ENCODE measurements at regions not wholly inside any gene's neighbourhood (a gene's known extent, or its start where the extent isn't known, plus 50 kb on each side); places are given as distances from the start of the nearest gene placed in this dataset.

- TF ChIP-seq, protein P1, sequence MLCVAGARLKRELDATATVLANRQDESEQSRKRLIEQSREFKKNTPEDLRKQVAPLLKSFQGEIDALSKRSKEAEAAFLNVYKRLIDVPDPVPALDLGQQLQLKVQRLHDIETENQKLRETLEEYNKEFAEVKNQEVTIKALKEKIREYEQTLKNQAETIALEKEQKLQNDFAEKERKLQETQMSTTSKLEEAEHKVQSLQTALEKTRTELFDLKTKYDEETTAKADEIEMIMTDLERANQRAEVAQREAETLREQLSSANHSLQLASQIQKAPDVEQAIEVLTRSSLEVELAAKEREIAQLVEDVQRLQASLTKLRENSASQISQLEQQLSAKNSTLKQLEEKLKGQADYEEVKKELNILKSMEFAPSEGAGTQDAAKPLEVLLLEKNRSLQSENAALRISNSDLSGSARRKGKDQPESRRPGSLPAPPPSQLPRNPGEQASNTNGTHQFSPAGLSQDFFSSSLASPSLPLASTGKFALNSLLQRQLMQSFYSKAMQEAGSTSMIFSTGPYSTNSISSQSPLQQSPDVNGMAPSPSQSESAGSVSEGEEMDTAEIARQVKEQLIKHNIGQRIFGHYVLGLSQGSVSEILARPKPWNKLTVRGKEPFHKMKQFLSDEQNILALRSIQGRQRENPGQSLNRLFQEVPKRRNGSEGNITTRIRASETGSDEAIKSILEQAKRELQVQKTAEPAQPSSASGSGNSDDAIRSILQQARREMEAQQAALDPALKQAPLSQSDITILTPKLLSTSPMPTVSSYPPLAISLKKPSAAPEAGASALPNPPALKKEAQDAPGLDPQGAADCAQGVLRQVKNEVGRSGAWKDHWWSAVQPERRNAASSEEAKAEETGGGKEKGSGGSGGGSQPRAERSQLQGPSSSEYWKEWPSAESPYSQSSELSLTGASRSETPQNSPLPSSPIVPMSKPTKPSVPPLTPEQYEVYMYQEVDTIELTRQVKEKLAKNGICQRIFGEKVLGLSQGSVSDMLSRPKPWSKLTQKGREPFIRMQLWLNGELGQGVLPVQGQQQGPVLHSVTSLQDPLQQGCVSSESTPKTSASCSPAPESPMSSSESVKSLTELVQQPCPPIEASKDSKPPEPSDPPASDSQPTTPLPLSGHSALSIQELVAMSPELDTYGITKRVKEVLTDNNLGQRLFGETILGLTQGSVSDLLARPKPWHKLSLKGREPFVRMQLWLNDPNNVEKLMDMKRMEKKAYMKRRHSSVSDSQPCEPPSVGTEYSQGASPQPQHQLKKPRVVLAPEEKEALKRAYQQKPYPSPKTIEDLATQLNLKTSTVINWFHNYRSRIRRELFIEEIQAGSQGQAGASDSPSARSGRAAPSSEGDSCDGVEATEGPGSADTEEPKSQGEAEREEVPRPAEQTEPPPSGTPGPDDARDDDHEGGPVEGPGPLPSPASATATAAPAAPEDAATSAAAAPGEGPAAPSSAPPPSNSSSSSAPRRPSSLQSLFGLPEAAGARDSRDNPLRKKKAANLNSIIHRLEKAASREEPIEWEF (IDR thresholded peaks at IDR 0.05; ENCODE audit: insufficient replicate concordance, low read depth, low read length) = no peak
- no peak for TF ChIP-seq POLR2AphosphoS2 (IDR thresholded peaks at IDR 0.05; ENCODE audit: low read depth, low read length)
- TF ChIP-seq NBN (IDR thresholded peaks at IDR 0.05) = no peak
- TF ChIP-seq PAX5 (IDR thresholded peaks at IDR 0.05; ENCODE audit: borderline replicate concordance, low read depth, low read length) = no peak
- TF ChIP-seq SUPT20H (IDR thresholded peaks at IDR 0.05; ENCODE audit: borderline replicate concordance, control insufficient read depth, low read depth, low read length) = no peak
These were observed 135.9 kb upstream of the NTF3 start (continued) for GRCh38 chr12:5295996-5296395.

DNA sequence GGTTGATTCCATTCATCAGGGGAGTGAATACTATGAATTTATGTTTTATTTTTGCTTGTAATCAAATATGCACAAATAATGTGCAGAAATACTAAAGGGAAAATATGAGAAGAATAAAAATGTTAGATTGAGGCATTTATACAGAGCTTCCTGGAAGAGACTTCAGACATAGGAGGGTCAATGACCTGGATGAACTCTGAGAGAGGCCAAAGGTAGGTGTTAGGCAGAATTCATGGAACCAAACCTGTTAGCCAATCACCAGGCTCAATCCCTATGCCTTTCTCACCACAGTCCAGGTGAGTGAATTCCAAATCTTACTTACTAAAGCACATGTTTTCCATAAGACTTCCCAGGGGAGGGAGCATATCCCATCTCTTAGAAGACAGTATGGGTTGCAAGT is 130.4 kb upstream of the NTF3 start:
- DNase-seq (ENCODE audit: low read depth, low spot score) (no peak), FAIRE-seq (no peak), ATAC-seq (no peak)
- intact Hi-C loops (cut with micrococcal nuclease; ENCODE audit: unreplicated experiment) (no loop called here), in situ Hi-C loops (cut with MboI) (no loop called here)
- H3K36me3 ChIP-seq (ENCODE audit: control insufficient read depth in 2 of 2, insufficient read depth in 2 of 2, low read length in 1 of 2) = no peaks in the 10 kb centered on the region
- ChIA-PET POLR2A (no interaction called here), RAD21 (ENCODE audit: unreplicated experiment) (no interaction called here), CTCF (no interaction called here), SMC1A (ENCODE audit: uncharacterized antibody, unreplicated experiment) (no interaction called here)
- H4K20me1 ChIP-seq (ENCODE audit: control insufficient read depth, insufficient read depth) = no peaks in the 10 kb centered on the region
- H3K9me3 ChIP-seq (replicated peaks; ENCODE audit: control insufficient read depth, insufficient read depth, low read length) = no peaks in the 10 kb centered on the region
- no peak overlapping the region for H3K9ac ChIP-seq (ENCODE audit: control insufficient read depth, insufficient read depth, low read length)
- peaks cover 0 to 2% of the 10 kb centered on the region in 2 experiments; a peak in 2 of 4 replicates for H3K27me3 ChIP-seq (replicated peaks in 1 of 2; ENCODE audit: control insufficient read depth in 2 of 2, insufficient read depth in 2 of 2, low read length in 1 of 2)
- H3K4me2 ChIP-seq (ENCODE audit: control insufficient read depth, insufficient read depth) = no peak overlapping the region
- no peaks in the 10 kb centered on the region for H3K4me1 ChIP-seq (ENCODE audit: control insufficient read depth, insufficient read depth, low read length)
- BruUV-seq (replicated peaks) = no TSS peak
- TF ChIP-seq FOXM1 (IDR thresholded peaks at IDR 0.05; ENCODE audit: low read depth, low read length) = no peak
- H2AFZ ChIP-seq (ENCODE audit: control insufficient read depth, low read depth, low read length) = no peak overlapping the region
- H3K4me3 ChIP-seq = no peak overlapping the region
- no peak overlapping the region for H3K27ac ChIP-seq (ENCODE audit: control insufficient read depth, insufficient read depth)
- H3K79me2 ChIP-seq (ENCODE audit: control insufficient read depth, insufficient read depth, low read length) = no peaks in the 10 kb centered on the region

Data from GM12878 (cell line).